ENCODE measurements at regions not wholly inside any gene's neighbourhood (a gene's known extent, or its start where the extent isn't known, plus 50 kb on each side); places are given as distances from the start of the nearest gene placed in this dataset.

DNA sequence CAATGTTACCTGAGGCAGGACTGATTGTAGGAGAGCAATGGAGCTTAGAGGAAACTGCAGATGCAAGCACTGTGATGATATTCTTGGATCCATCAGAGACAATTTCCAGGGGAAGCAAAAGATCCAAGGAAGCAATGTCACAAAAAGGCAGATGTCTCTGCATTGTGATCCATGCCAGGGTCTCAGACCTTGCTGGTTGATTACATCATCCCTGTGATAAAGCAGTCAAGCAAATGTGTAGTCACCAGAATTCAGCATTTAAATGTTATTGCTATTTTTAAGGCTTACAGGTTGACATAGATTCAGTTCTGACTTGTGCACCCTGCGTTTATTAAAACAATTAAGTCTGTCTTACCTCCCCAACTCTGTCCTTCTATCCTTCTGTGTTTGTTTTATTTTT is 56.8 kb upstream of the CCDC85A start:
- Mint-ChIP-seq H3K4me3 (no peak overlapping the region), H3K9me3 (no peaks in the 10 kb centered on the region), H3K4me1 (peaks cover 3% of the 10 kb centered on the region), H3K36me3 (no peaks in the 10 kb centered on the region), H3K27me3 (ENCODE audit: insufficient read depth, low read depth) (peaks cover 7% of the 10 kb centered on the region), H3K27ac (no peak overlapping the region)
- Histone ChIP-seq H3K9me3 (ENCODE audit: low read depth) (no peaks in the 10 kb centered on the region), H2AFZ (replicated peaks) (no peak overlapping the region), H3K79me2 (ENCODE audit: low read depth) (no peaks in the 10 kb centered on the region), H3K4me2 (no peak overlapping the region), H3K4me1 (peaks cover 10% of the 10 kb centered on the region), H3K9ac (no peak overlapping the region), H4K20me1 (ENCODE audit: low read depth) (no peaks in the 10 kb centered on the region), H3K4me3 (no peak overlapping the region), H3K27me3 (no peaks in the 10 kb centered on the region), H3F3A (ENCODE audit: low read depth) (no peaks in the 10 kb centered on the region), H3K27ac (no peak overlapping the region), H3K36me3 (no peaks in the 10 kb centered on the region)
- no peak for DNase-seq (ENCODE audit: low spot score)
- no peak for TF ChIP-seq EZH2 (IDR thresholded peaks at IDR 0.05)
- TF ChIP-seq EZH2phosphoT487 (IDR thresholded peaks at IDR 0.05), result no peak
- TF ChIP-seq, protein P1, sequence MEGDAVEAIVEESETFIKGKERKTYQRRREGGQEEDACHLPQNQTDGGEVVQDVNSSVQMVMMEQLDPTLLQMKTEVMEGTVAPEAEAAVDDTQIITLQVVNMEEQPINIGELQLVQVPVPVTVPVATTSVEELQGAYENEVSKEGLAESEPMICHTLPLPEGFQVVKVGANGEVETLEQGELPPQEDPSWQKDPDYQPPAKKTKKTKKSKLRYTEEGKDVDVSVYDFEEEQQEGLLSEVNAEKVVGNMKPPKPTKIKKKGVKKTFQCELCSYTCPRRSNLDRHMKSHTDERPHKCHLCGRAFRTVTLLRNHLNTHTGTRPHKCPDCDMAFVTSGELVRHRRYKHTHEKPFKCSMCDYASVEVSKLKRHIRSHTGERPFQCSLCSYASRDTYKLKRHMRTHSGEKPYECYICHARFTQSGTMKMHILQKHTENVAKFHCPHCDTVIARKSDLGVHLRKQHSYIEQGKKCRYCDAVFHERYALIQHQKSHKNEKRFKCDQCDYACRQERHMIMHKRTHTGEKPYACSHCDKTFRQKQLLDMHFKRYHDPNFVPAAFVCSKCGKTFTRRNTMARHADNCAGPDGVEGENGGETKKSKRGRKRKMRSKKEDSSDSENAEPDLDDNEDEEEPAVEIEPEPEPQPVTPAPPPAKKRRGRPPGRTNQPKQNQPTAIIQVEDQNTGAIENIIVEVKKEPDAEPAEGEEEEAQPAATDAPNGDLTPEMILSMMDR (IDR thresholded peaks at IDR 0.05), result no peak

DNA sequence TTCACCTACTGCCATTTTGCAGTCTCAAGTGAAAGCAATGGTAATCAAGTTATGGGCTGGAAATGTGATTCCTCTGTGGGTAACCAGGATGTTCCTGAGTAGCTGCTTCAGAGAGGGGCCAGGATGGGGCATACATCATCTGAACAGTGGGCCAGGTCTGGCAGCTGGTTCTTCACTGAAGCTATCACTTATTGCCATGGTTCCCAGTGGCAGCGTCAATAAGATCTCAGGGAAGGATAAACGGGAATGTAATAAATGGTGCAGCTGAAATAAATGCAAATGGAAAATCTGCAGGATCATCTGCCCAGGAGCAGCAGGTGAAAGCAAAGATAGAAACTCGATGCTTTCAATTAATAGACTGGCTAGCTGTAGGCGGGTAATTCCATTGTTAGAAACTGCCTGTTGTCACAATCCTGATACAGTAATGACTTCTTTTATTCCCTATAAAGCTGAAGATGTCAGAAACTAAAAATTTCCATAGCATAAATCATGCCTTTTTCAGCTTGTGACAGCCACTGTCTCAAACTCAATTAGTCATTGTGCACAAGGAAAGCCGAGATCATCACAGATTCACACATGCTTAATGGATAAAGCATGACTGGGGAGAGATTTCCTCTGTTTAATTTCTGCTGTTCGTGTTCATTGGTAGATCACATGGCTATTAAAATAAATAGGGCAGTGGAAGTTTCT is 56.2 kb upstream of the CCDC85A start:
- H3K36me3 Mint-ChIP-seq, result no peaks in the 10 kb centered on the region
- DNase-seq (ENCODE audit: low spot score), result no peak
- Histone ChIP-seq H3K79me2 (ENCODE audit: low read depth) (no peaks in the 10 kb centered on the region), H3K27ac (no peak overlapping the region), H3K4me2 (no peak overlapping the region), H4K20me1 (ENCODE audit: low read depth) (no peaks in the 10 kb centered on the region), H3K27me3 (no peaks in the 10 kb centered on the region), H3K4me1 (peaks cover 10% of the 10 kb centered on the region), H3K9me3 (ENCODE audit: low read depth) (no peaks in the 10 kb centered on the region), H2AFZ (replicated peaks) (peak overlapping the region; percentile 28), H3K4me3 (no peak overlapping the region), H3K36me3 (no peaks in the 10 kb centered on the region), H3F3A (ENCODE audit: low read depth) (no peaks in the 10 kb centered on the region), H3K9ac (no peak overlapping the region)
- no peak overlapping the region for H3K4me3 Mint-ChIP-seq
- H3K9me3 Mint-ChIP-seq, result no peaks in the 10 kb centered on the region
- H3K4me1 Mint-ChIP-seq, result peaks cover 3% of the 10 kb centered on the region
- peaks cover 7% of the 10 kb centered on the region for H3K27me3 Mint-ChIP-seq (ENCODE audit: insufficient read depth, low read depth)
- TF ChIP-seq EZH2phosphoT487 (IDR thresholded peaks at IDR 0.05) (no peak), EZH2 (IDR thresholded peaks at IDR 0.05) (no peak)
- TF ChIP-seq, protein P1 (IDR thresholded peaks at IDR 0.05), result no peak
- no peak overlapping the region for H3K27ac Mint-ChIP-seq

DNA sequence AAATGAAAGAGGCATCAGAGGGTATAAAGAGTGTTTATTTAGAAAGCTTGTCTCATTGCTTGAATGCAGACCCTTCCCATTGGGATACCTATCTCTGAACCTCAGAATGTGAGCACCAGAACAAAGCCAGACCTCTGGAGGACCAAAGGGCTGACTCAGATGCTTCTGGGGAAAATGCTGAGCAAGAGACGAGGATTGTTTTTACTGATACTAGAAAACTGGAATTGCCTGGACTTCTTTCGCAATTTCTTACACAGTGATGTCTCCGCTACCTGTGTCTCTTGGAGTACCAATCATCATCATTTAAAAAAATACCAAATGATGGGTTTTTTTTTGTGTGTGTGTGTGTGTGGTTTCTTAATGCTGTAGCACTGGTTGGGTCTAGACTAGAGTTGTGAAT is 55.6 kb upstream of the CCDC85A start:
- Histone ChIP-seq H3K9ac (no peak overlapping the region), H3K4me1 (peaks cover 10% of the 10 kb centered on the region), H3K27me3 (no peaks in the 10 kb centered on the region), H4K20me1 (ENCODE audit: low read depth) (no peaks in the 10 kb centered on the region), H3K36me3 (no peaks in the 10 kb centered on the region), H3K79me2 (ENCODE audit: low read depth) (no peaks in the 10 kb centered on the region), H3K4me2 (no peak overlapping the region), H3F3A (ENCODE audit: low read depth) (no peaks in the 10 kb centered on the region), H3K4me3 (no peak overlapping the region), H3K27ac (no peak overlapping the region), H2AFZ (replicated peaks) (peak overlapping the region; percentile 28), H3K9me3 (ENCODE audit: low read depth) (no peaks in the 10 kb centered on the region)
- no peak overlapping the region for H3K27ac Mint-ChIP-seq
- no peaks in the 10 kb centered on the region for H3K36me3 Mint-ChIP-seq
- DNase-seq (ENCODE audit: low spot score), result no peak
- H3K4me1 Mint-ChIP-seq, result peaks cover 3% of the 10 kb centered on the region
- H3K9me3 Mint-ChIP-seq, result no peaks in the 10 kb centered on the region
- H3K27me3 Mint-ChIP-seq (ENCODE audit: insufficient read depth, low read depth), result peaks cover 6% of the 10 kb centered on the region
- no peak overlapping the region for H3K4me3 Mint-ChIP-seq
- TF ChIP-seq EZH2 (IDR thresholded peaks at IDR 0.05) (no peak), EZH2phosphoT487 (IDR thresholded peaks at IDR 0.05) (no peak)
- TF ChIP-seq, protein P1 (IDR thresholded peaks at IDR 0.05), result no peak
